ENCODE measurements at regions not wholly inside any gene's neighbourhood (a gene's known extent, or its start where the extent isn't known, plus 50 kb on each side); places are given as distances from the start of the nearest gene placed in this dataset.

DNA sequence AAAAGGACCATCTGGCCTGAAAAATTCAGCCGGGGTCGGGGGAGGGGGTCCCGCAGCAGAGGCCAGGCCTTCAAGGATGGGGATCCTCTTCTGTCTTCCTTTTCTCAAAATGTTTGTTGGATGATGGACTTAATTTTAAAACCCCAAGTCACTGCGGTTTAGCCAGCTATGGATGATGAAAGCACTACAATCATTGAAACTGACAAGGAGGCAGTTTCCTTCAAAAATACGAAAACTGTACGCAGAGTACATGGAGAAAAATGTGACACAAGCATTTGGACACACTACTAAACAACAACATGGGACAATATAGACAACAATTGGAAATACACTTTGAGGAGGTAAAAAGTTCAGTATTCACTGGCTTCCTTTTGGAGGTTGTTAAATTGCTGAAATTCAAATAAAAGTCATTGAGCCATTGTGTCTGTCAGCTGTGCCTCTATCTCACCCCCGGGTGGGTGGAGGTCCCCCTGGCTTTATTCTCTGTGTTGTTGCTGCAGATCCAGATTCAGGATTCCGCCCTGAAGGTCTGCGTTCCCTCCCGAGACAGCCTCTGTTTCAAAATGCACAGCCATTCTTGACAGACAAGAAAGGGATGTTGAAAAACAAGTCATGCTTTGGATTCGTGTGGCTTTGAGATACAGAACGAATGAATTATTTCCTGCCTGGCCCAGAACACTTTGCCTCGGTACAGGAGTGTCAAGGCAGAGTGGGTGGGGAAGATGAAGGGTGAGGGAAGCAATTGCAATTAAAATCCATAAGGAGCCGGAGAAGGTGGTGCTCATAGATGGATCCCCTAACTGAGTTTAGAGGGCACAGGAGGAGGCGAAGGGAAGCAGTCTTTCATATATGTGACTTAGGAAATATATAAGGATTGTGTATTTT is 118.2 kb downstream of the TTLL2 start:
- no peak for DNase-seq

DNA sequence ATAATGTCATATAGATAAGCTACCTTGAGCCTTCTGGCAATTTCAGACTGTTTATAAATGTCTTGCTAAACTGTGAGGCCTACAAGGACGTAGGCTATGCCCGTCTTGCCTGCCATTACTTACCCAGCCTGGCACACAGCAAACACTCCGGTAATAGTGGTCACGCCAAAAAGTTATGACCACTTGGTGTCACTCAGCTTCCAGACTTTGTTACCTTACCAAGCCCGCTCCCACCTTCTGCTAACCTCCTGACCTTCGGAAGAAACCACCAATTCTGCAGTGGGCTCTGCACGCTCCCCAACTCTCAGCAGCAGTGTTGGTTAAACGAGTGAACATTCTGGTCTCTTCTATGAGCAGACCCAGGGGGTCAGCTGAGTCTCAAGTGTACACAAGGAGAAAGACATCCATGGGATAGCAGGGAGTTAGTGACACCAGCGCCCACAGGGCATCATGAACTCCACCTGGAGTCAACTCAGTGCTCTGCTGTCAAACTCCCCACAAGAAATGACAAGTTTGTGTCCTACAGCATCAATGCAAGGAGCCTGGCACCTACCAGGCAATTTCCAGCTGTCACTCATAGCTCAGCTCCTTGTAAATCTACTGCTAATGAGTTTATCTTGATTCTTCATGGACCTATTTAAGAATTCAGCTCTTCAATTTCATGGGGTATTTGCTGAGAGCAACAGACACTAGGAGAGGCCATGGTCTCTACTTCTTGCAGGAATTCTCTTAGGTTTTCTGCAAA is 119.9 kb downstream of the TTLL2 start:
- no peak for DNase-seq

DNA sequence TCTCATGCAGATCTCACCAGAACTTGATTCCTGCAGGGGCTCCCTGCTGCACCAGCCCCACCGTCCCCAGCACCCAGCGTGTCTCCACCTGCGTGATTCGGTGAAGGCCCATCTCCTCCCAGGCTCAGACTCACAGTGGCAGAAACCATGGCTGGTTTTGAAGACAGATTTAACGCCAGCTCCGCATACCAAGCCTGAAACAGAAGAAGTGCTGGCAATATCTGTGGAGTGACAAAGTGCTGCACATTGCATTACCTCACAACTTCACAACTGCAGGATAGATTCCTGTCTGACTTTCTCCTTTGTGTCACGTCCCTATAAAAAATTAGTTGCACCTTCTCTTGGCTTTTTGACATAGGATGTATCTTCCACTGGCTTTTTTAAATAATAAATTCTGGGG is 120.7 kb downstream of the TTLL2 start:
- no peak for DNase-seq

DNA sequence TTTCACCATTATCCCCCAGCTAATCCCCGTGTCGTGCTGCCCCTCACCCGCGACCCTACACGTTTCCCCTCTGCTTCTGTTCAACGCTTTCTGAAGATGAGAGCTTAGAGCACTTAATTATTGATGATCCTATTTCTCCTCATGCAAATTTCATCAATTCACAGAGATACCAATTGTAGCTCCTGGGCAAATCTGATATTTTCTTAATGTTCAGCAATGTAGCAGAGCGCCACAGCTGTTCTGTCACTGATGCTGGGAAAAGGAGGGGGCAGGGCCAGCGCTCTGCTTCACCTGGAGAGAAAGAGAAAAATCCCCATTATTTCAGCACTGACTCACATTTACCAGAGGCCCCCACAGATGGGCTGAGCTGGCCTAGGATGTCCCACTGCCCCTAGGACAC is 121.2 kb downstream of the TTLL2 start:
- no peak for DNase-seq

DNA sequence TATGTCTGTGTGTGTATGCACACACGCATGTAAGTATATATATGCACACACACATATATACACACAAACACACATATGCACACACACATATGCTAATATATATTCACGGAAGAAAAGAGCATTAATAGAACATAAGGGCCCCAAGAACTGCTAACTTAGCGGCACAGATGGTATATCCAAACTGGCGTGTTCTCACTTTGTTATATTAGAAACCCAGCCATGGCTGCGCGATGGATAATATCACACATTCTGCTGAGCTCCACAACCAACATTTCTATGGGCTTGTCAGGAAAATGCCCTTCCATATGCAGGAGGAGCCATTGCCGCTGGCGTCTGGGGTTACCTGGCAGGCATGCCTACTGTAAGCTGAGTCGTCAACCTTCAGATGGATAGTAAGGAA is 122.1 kb downstream of the TTLL2 start:
- DNase-seq, result no peak

DNA sequence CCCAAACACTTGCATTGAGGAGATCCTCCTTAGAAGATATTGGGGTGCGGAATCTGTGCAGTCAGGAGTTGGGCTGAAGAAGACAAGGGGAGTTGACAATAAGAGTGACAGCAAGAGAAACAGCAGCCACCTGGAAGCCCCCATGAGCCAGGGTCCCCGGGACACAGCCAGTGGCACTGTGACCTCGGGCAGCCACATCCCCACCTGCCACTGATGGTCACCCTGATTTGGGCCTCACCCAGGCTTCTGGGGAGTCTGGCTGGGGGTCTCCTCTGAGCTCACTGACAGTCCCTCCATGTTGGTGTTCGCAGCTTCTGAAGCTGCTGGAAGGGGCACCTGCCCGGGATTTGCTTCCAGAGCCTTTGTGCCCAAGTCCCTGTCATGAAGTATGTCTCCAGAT is 123.5 kb downstream of the TTLL2 start:
- no peak for DNase-seq

DNA sequence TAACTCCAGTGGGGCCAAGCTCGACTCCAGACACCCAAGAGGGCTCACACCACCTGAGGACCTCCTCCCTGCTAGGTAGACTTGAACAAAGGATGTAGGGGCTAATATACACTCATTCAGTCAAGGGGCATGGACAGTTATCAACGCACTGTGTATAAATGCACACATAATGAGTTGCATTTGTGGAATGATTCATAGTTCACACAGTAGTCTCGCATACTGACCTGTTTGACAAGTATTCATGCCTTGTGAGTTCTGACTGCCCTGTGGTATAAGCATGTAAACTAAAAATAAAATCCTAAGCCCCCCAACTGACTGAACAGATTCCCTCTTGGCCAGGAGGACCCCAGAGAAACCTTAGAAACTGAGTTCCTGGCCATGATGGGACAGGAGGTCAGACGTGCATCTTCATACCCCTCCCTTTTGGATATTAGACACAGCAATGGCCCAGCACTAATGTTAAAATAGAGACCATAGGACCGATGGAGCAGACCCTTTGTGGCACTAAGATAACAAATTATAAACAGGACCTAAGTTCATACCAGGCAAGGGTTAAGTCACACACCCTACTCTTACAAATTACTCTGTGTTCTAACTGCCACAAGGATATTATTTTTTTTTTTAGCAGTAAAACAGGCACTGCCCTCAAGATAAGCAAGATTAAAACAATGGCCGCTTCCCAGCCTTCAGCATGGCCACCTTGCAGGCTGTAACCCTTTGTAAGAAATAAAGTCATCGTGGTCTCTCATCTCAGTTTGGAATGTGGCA is 124.4 kb downstream of the TTLL2 start:
- no peak for DNase-seq

DNA sequence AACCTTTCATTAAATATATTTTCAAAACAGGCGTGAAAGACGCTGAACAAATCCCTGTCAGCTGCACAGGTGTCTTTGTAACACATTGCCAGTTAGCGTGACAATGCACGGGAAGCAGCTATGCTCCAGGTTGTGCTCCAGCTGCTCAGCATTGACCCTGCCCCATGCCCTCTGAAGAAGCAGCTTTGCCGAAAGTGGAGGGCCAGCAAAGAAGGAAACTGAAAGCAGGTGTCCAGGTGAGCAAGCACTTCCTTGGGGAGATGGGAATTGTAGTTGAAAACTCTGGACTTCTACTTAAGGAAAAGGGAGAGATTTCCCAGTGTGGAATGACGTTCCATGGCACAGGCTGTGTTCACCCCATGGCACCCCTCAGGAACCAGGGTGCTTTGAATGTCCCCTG is 125.7 kb downstream of the TTLL2 start:
- no peak for DNase-seq

DNA sequence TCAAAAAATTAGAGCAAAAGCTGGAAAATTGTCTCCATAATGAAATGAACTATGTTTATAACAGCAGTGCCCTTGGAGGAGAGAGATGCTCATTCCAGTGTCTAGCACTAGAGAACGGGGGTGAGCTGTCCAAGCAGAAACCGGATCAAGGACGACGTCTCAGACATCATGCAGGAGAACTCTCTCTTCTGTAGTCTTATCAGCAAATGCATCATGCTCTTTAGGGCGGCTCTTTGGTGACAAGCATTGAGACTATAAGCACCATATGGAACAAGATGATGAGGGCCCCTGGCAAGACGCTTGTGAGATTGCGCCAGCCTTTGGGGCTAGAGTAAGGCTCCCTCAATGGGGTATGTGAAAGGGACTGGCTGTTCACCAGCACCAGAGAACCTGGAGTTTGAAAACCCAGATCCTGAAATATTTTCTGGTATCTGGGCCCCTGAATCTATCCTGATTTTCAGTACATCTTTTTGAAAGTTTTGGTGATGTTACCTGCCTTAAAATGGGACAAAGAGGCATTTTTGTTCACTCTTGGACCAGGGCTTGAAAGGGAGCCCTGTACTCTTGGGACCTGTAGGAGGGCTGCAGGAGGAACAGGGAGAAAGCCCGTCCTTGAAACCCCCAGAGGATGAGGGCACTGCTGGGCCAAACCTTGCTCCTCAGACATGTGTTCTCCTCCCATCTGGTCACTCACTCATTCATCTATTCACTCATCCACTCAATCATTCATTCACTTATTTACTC is 127.6 kb downstream of the TTLL2 start:
- DNase-seq, result no peak

DNA sequence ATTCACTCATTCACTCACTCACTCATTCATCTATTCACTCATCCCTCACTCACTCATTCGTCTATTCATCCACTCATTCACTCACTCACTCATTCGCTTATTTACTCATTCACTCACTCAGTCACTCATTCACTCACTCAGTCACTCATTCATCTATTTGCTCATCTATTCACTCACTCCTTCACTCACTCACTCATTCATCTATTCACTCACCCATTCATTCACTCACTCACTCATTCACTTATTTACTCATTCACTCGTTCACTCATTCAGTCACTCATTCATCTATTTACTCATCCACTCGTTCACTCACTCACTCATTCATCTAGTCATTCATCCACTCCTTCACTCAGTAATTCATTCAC is 128.2 kb downstream of the TTLL2 start:
- no peak for DNase-seq

DNA sequence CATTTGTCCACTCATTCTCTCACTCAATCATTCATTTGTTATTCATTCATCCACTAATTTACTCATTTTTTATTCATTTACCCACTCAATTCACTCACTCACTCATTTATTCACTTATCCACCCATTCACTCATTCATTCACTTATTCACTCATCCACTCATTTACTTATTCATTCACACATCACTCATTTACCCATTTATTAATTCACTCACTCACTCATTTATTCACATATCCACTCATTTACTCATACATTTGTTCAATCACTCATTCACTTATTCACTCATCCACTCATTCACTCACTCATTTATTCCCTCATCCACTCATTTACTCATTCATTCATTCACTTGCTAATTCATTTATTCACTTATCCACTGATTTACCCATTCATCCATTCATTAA is 129.1 kb downstream of the TTLL2 start:
- DNase-seq, result no peak

DNA sequence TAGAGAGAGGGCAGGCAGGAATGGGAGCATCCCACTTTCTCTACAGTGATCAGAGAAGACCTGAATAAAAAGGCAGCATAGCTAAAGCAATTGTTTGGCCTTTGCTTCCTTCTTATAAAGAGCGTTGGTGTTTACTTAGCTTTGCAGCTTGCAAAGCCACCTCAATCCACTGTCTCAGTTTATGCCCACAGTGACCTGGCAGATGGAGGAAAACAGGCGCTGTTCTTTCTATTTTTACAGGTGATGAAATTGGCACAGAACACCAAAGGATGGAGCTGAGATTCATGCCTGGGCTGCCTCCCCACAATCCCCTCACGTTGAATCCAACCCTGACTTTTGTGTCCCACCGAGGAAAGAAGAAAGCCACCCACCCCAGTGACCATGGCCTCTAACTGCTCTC is 130.5 kb downstream of the TTLL2 start:
- DNase-seq, result no peak

DNA sequence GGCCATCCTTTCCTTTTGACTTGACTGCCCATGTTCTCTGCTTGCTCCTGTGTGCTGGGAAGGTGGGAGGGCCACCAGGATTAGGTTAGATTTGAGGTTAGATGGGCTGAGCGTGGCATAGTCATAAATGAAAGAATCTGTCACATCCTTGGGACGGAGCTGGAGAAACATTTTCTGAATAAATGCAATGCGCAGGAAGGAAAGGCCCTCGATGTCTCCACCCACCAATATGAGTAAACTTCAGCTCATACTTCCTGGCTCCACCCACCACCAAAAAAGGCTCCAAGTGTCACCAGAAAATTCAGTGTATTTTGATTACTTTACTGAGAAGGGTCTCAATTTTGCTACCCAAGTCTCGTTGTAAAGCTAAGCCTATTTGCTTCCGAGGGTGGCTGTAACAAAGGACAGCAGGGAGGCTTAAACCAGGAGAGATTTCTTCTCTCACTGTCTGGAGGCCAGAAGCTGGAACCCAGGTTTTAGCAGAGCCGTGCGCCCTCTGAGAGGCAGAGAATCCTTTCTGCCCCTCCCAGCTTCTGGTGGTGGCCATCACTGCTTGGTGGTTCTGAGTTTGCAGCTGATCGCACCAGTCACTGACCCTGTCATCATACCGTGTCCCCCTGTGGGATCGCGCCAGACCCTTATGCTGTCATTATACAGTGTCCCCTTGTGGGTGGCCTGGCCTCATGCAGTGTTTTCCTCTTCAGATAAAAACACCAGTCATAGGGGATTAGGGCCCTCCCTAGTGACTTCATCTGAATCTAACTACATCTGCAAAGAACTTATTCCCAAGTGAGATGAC is 137.8 kb downstream of the TTLL2 start:
- DNase-seq, result no peak

DNA sequence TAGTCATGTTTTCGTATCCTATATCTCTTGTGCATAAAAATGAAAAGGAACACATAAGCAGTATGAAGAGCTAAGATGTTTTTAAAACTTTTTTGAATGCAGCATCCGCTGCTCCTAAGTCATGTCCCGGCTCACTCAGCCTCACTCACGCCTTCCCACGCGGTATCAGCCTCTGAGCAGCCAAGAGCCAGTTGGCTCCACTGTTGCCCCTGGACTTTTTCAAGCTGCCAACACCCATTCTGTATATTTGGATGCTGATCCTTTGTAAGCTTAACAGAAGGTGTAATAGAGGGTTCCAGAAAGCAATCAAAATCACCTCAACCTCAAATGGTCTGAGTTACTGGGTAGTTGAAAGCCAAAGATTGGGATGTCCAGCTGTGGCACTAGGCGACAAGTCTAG is 139.3 kb downstream of the TTLL2 start:
- DNase-seq, result no peak

DNA sequence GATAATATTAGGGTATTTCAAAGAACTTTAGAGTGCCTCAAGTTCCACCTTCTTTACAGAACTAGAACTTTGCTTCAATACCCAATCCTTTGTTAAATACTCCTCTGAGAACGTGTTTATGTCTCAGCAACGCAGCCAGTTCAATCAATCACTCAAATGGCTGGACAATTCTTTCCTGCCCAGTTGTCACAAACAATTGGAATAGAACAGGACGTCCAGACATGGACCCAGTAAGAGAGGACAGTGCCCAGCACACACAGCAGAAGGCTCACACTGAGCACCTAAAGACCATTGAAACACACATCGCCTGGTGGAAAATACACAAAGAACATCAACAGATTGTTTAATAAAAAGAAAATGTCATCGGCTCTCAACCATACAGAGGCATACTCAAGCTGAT is 140.6 kb downstream of the TTLL2 start:
- DNase-seq, result no peak

DNA sequence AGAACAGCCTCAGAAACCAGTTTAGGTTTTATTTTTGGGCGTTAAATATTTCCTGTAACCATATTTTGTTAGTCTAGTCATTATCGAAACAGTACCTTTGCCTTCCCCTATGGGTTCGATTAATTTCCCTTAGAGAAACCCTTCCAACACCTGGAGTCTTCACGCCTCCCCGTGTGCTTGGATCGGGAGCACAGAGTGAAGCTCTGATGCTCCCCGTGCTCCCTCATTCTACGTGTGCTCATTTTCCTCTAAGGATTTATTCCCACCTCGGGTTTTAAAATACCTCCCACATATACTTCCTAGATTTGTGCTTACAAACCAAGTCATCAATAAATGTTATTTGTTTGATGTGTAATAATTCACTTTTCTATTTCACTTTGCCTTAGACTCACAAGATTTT is 142.4 kb downstream of the TTLL2 start:
- DNase-seq, result no peak

DNA sequence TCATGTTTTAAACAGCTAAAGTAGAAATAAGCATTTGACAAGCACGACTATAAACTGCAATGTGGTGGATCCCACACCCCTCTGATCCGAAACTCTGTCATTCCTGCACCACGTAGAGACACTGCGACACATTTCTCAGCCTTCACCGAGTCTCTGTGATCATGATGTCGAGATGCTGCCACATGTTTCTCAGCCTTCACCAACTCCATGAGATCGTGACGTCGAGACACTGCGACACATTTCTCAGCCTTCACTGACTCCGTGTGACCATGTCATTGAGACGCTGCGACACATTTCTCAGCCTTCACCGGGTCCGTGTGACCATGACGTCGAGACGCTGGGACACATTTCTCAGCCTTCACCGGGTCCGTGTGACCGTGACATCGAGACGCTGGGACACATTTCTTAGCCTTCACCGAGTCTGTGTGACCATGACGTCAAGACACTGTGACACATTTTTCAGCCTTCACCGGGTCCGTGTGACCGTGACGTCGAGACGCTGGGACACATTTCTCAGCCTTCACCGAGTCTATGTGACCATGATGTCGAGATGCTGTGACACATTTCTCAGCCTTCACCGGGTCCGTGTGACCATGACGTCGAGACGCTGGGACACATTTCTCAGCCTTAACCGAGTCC is 143.0 kb downstream of the TTLL2 start:
- DNase-seq, result no peak

DNA sequence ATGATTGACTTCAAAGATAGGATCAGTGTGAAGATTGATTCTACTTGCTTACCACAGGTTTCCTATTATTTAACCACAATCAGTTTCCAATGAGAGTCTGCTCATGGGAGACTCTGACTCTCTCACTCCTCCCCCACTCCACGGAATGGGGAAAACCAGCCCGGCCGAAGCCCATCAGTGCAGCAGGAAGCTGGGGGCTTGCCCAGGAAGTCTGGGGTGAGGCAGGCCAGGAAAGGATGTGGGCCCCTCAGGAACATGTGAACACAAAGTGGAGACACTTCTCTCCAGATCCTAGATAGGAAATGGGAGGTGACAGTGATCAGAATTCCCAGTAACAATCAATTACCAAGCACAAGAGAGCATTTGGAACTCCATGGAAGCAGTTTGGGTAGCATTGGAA is 144.2 kb downstream of the TTLL2 start:
- DNase-seq, result no peak

DNA sequence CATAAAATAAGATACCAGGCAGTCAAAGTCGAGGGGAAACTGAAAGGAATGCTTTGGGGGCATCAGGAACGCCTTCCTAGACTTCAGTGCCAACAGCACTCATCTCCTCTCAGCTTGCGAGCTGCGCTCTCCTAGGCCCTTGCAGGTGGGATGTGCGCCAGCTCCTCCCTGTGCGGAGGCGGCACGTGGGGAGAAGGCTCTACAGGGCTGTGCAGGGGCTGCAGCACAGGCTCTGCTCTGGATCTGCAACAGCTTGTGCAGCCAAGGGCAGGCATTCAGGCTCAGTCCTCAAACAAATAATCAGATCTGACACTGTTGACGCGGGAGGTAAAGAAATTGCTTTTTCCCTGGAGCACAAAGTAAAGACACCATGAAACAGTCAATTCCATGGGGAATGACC is 144.8 kb downstream of the TTLL2 start:
- DNase-seq, result no peak

DNA sequence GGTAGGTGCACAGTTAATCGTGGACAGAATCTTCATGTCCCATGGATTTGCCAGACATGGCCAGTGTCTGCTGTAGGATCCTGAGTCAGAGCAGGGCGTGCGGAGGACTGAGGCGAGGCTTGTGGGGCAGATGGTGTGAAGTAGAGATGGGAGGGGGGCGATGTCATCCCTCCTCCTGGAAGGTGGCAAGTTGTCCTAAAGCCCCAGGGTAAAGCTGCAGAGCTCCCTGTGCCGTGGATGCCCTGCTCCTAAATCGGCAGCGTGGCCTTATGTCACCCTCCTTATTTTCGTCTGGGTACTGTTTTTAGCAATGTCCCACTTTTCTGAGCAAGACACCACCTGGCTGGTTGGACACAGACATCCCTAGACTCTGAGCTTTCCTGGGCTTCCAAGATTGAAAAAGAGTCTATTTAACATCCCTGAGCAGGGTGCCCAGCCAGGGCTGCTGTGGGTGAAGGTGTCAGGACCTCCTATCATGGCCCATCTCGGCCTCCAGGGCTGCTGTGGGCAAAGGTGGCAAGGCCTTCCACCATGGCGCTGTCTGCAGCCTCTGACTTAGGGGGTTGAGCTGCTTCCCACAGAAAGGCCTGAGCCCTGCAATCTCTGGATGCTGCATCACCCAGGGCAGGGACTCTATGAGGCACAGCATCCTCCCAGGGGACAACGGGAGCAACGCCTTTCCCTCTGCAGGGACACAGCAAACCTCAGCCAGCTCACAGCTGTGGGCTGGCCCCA is 145.4 kb downstream of the TTLL2 start:
- DNase-seq, result no peak

Data from right forelimb (tissue), 1 donor.